GM23248 (cell line): ENCODE measurements at regions not wholly inside any gene's neighbourhood (a gene's known extent, or its start where the extent isn't known, plus 50 kb on each side); places are given as distances from the start of the nearest gene placed in this dataset.

ENCODE experiments used
- DNase-seq: peaks from one replicate; pipeline ENCODE4 v3.0.0-alpha.2; 2015
- H2AFZ ChIP-seq: fragments of 200-600 bp; sonication (generic); 2 replicates; pipeline ENCODE4 v1.6.1; 2016; ENCODE audit warnings: antibody characterized with exemption
- H3F3A ChIP-seq: fragments of 200-600 bp; sonication (generic); 2 replicates; pipeline ENCODE4 v1.6.1; 2016; ENCODE audit warnings: mild to moderate bottlenecking, antibody characterized with exemption, mixed run types; ENCODE audit not compliant: insufficient read depth
- H3K27ac ChIP-seq: fragments of 200-600 bp; sonication (generic); 2 replicates; pipeline ENCODE4 v1.5.1; 2016; ENCODE audit warnings: mild to moderate bottlenecking
- H3K27me3 ChIP-seq: fragments of 200-600 bp; sonication (generic); replicated peaks from 2 replicates; pipeline ENCODE4 v1.6.1; 2016; ENCODE audit warnings: mild to moderate bottlenecking; ENCODE audit not compliant: insufficient read depth
- H3K36me3 ChIP-seq: fragments of 200-600 bp; sonication (generic); 2 replicates; pipeline ENCODE4 v1.6.1; 2016; ENCODE audit warnings: low read depth, mild to moderate bottlenecking
- H3K4me1 ChIP-seq: fragments of 200-600 bp; sonication (generic); 2 replicates; pipeline ENCODE4 v1.6.1; 2016; ENCODE audit warnings: mild to moderate bottlenecking; ENCODE audit not compliant: insufficient read depth
- H3K4me2 ChIP-seq: fragments of 200-600 bp; sonication (generic); one replicate; pipeline ENCODE4 v1.6.1; 2016; ENCODE audit warnings: mild to moderate bottlenecking; ENCODE audit not compliant: unreplicated experiment
- H3K4me3 ChIP-seq: fragments of 200-600 bp; sonication (generic); 2 replicates; pipeline ENCODE4 v1.5.1; 2016; ENCODE audit warnings: mild to moderate bottlenecking
- H3K79me2 ChIP-seq: fragments of 200-600 bp; sonication (generic); 2 replicates; pipeline ENCODE4 v1.6.1; 2016; ENCODE audit warnings: mild to moderate bottlenecking; ENCODE audit not compliant: insufficient read depth
- H3K9ac ChIP-seq: fragments of 200-600 bp; sonication (generic); 2 replicates; pipeline ENCODE4 v1.6.1; 2016; ENCODE audit warnings: mild to moderate bottlenecking
- H3K9me2 ChIP-seq: fragments of 200-600 bp; sonication (generic); 2 replicates; pipeline ENCODE4 v1.6.1; 2016; ENCODE audit warnings: mixed run types, mild to moderate bottlenecking, moderate library complexity; ENCODE audit not compliant: insufficient read depth
- H3K9me3 ChIP-seq: fragments of 200-600 bp; sonication (generic); one replicate; pipeline ENCODE4 v1.6.1; 2017; ENCODE audit warnings: low read depth
- H4K20me1 ChIP-seq: fragments of 200-600 bp; sonication (generic); 2 replicates; pipeline ENCODE4 v1.6.0; 2016; ENCODE audit not compliant: insufficient read depth
- EZH2 ChIP-seq: fragments of 200-600 bp; sonication (generic); IDR thresholded peaks from 2 replicates; pipeline ENCODE4 v1.6.1; 2018; ENCODE audit warnings: antibody characterized with exemption, mild to moderate bottlenecking; ENCODE audit not compliant: insufficient read depth, poor library complexity, severe bottlenecking
- EZH2phosphoT487 ChIP-seq: fragments of 200-600 bp; sonication (generic); IDR thresholded peaks from 2 replicates; pipeline ENCODE4 v1.6.1; 2018; ENCODE audit warnings: antibody characterized with exemption, moderate library complexity, mild to moderate bottlenecking, low read depth; ENCODE audit not compliant: insufficient read depth
- WGBS, 2 experiments: methylation state at CpG; one replicate each; pipeline ENCODE4 v1.1.6; 2015 to 2017; ENCODE audit warnings: low lambda C conversion rate in 2 of 2, low coverage in 1 of 2; ENCODE audit errors: missing lambda C conversion rate in 2 of 2; 5-methylcytosine and 5-hydroxymethylcytosine counted together
- in situ Hi-C: fragments of 300-500 bp; cut with MboI; formaldehyde crosslinking; loops from 2 replicates; pipeline ENCODE4 v1.15.0; 2020

DNA sequence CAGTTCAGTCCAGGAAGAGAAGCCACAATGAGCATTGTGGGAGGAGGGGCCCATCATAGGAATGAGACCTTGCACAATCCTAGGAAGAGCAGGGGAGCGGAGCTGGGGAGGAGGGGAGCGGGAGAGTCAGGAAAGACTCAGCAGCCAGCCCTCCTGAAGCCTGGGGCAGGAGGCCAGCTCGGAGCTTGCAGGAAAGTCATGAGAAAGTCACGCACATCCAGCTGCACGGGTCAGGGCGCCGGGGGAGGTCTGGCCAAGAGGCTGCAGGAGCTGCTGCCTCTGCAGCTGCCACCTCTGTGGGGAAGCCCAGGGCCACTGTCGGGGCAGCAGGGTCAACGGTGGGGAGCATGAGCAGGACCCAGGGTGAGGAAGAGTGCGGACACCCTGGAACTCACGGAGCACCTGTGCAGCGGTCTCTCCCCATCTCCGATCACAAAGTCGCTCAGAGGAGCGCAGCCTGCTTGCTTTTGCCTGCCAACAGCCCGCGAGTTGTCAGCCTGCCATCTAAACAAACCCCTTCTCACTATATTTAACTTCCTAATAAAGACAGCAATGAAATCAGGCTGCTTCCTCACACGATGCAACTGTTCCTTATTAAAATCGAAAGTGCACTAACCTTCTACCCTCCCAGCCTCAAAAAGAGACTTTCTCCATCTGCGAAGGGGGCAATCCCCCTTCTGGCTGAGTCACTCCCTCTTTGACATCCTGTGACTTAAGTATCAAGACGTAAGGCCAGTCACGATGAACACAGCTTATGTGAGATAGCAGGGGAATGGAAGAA is 52.9 kb upstream of the RTL6 start:
- no peaks in the 10 kb centered on the region for H3K27me3 ChIP-seq
- H4K20me1 ChIP-seq, result no peaks in the 10 kb centered on the region
- peak overlapping the region; percentile 69 for H3K4me3 ChIP-seq
- H3F3A ChIP-seq, result no peaks in the 10 kb centered on the region; the same call in 1 of the 2 replicates
- DNase-seq, result peak; percentile 97
- H3K9me2 ChIP-seq, result no peaks in the 10 kb centered on the region
- 1 to 3% methylated on average over 22 of the region's 22 CpGs for WGBS, 2 experiments
- H3K9me3 ChIP-seq, result no peaks in the 10 kb centered on the region
- H3K9ac ChIP-seq, result peak overlapping the region; percentile 78
- TF ChIP-seq EZH2, result no peak
- TF ChIP-seq EZH2phosphoT487, result no peak
- H3K79me2 ChIP-seq, result no peaks in the 10 kb centered on the region
- peak overlapping the region; percentile 86 for H3K27ac ChIP-seq
- in situ Hi-C loops, result no loop called here
- H3K4me1 ChIP-seq, result peaks cover 11% of the 10 kb centered on the region
- H3K4me2 ChIP-seq, result peak overlapping the region; percentile 86
- no peaks in the 10 kb centered on the region for H3K36me3 ChIP-seq
- peak overlapping the region; percentile 78 for H2AFZ ChIP-seq

DNA sequence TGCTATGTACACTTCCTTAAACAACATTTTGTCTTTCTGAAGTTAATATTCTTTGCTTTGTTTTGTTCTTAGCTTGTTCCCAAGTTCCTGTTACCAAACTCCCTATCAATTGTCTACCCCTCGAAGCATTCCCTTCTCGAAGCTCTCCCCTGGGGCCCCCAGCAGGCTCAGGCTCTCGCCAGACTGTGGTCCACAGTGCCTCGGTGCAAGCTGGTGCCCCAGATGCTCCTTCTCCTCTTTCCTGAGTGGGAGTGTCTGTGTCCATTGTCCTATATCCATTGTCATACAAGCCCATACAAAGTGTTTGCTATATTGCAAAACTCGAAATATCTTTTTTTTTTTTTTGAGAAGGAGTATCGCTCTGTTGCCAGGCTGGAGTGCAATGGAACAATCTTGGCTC is 51.7 kb upstream of the RTL6 start:
- Histone ChIP-seq H3K79me2 (no peaks in the 10 kb centered on the region), H3F3A (no peaks in the 10 kb centered on the region; the same call in 1 of the 2 replicates), H3K4me1 (peaks cover 11% of the 10 kb centered on the region), H3K4me2 (no peak overlapping the region), H3K9me2 (no peaks in the 10 kb centered on the region), H3K9me3 (no peaks in the 10 kb centered on the region), H3K27ac (no peak overlapping the region), H3K9ac (no peak overlapping the region), H3K4me3 (no peak overlapping the region), H3K27me3 (no peaks in the 10 kb centered on the region), H2AFZ (no peak overlapping the region), H3K36me3 (no peaks in the 10 kb centered on the region), H4K20me1 (no peaks in the 10 kb centered on the region)
- 89 to 90% methylated on average over 6 of the region's 6 CpGs for WGBS, 2 experiments
- DNase-seq, result no peak
- TF ChIP-seq EZH2 (no peak), EZH2phosphoT487 (no peak)
- in situ Hi-C loops, result no loop called here

DNA sequence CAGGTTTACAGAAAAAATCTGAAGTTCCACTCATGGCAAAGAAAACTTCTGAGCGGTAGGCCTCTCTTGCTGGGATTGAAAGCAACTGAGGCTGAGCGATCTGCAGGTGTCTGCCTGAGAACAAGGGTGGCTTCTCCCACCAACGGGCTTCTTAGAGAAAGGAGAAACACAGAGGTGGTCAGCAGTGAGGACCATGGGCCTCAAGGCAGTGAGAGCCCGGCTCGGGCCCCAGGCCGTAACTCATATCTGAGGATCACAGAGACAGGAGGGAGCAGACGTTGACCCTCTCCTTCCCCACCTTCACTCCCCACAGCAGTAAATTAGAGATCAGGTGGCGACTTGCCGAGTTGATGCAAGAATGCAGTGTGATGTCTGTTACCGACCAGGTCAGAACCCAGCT is 50.9 kb upstream of the RTL6 start:
- Histone ChIP-seq H3K4me3 (no peak overlapping the region), H3K9ac (no peak overlapping the region), H3K27ac (no peak overlapping the region), H3K36me3 (no peaks in the 10 kb centered on the region), H3K4me2 (no peak overlapping the region), H3K27me3 (no peaks in the 10 kb centered on the region), H3K9me2 (no peaks in the 10 kb centered on the region), H2AFZ (no peak overlapping the region), H3K4me1 (peaks cover 11% of the 10 kb centered on the region), H3F3A (no peaks in the 10 kb centered on the region; the same call in 1 of the 2 replicates), H3K9me3 (no peaks in the 10 kb centered on the region), H3K79me2 (no peaks in the 10 kb centered on the region), H4K20me1 (no peaks in the 10 kb centered on the region)
- no peak for DNase-seq
- in situ Hi-C loops, result no loop called here
- TF ChIP-seq EZH2phosphoT487 (no peak), EZH2 (no peak)
- 91 to 94% methylated on average over 10 of the region's 10 CpGs for WGBS, 2 experiments
